ENCODE measurements at regions not wholly inside any gene's neighbourhood (a gene's known extent, or its start where the extent isn't known, plus 50 kb on each side); places are given as distances from the start of the nearest gene placed in this dataset.

GRCh38 chr7:65254061-65254460 is 119.6 kb upstream of the ZNF92 start:
- BruUV-seq (replicated peaks): no TSS peak
- Histone ChIP-seq H4K20me1 (ENCODE audit: low read length) (no peaks in the 10 kb centered on the region), H3F3A (ENCODE audit: low read length, unreplicated experiment) (no peaks in the 10 kb centered on the region), H3K4me1 (ENCODE audit: insufficient read depth, low read length) (no peaks in the 10 kb centered on the region), H3K4me3 (ENCODE audit: low read length) (no peak overlapping the region), H3K36me3 (ENCODE audit: low read depth, low read length) (no peaks in the 10 kb centered on the region), H3K9me3 (ENCODE audit: low read length) (no peaks in the 10 kb centered on the region), H3K27me3 (ENCODE audit: low read length) (no peaks in the 10 kb centered on the region), H3K27ac (ENCODE audit: low read length) (no peak overlapping the region), H3K79me2 (ENCODE audit: low read length) (no peaks in the 10 kb centered on the region), H3K9ac (ENCODE audit: low read length) (no peak overlapping the region), H3K9me2 (replicated peaks; ENCODE audit: low read length) (no peaks in the 10 kb centered on the region), H2AFZ (ENCODE audit: low read length) (no peak overlapping the region), H3K4me2 (ENCODE audit: low read length) (no peak overlapping the region)
- no peak for TF ChIP-seq EZH2phosphoT487 (IDR thresholded peaks at IDR 0.05; ENCODE audit: borderline replicate concordance, low read length)
- no peak for TF ChIP-seq CTCF (conservative IDR thresholded peaks at IDR 0.05; ENCODE audit: low read depth, low read length)
- no peak for TF ChIP-seq EZH2 (IDR thresholded peaks at IDR 0.05; ENCODE audit: low read length, unreplicated experiment)
- ATAC-seq (no peak), DNase-seq (no peak)
- intact Hi-C loops (cut with micrococcal nuclease): no loop called here
- ChIA-PET POLR2A (ENCODE audit: unreplicated experiment) (no interaction called here), CTCF (no interaction called here)

DNA sequence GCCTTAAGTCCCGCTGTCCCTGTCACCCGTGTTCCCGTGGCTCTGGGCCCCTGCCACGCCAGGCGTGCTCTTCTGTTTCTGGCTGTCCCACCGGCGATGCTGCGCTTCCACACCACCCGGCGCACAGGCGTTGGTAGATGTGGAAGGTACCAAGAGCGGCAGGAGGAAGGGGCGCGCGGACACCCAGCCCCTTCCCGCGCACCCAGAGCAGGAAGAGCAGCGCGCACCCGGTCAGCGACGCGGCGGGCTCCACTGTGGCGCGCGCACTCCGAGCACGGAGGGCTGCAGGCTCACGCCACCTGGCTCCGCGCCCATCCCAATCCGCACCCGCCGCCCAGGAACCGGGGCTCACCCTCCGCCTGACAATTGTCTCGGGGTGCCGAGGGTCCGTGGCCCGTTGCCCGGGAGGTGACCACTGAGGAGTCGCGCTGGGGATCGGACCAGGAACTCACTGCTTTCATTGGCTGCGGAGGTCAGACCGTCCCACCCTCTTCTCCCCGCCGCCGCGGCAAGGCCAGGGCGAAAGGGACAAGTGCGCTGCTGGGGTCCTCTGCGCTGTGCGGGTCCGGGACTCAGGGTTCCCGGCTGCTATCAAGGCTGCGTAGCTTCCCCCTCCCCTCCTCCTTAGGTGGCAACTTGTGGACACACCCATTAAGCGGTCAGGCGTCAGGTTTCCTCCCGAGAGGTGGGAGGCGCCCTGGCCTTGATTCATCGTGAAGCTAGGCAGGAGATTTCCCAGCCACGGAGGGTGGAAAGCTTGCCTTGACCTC is 121.6 kb upstream of the ZNF92 start:
- CTCF ChIA-PET: no interaction called here

More for the DNA sequence above, 121.6 kb upstream of the ZNF92 start:
- POLR2A ChIA-PET (ENCODE audit: unreplicated experiment): no interaction called here
- no TSS peak for BruUV-seq (replicated peaks)
- no peak for TF ChIP-seq EZH2phosphoT487 (IDR thresholded peaks at IDR 0.05; ENCODE audit: borderline replicate concordance, low read length)
- no peak for TF ChIP-seq CTCF (conservative IDR thresholded peaks at IDR 0.05; ENCODE audit: low read depth, low read length)
- TF ChIP-seq EZH2 (IDR thresholded peaks at IDR 0.05; ENCODE audit: low read length, unreplicated experiment): no peak
- DNase-seq: peak; percentile 60
- H2AFZ ChIP-seq (ENCODE audit: low read length): peak overlapping the region; percentile 90
- intact Hi-C loops (cut with micrococcal nuclease): no loop called here
- H3K9me3 ChIP-seq (ENCODE audit: low read length): no peaks in the 10 kb centered on the region
- H3F3A ChIP-seq (ENCODE audit: low read length, unreplicated experiment): no peaks in the 10 kb centered on the region
- no peaks in the 10 kb centered on the region for H3K79me2 ChIP-seq (ENCODE audit: low read length)
- no peaks in the 10 kb centered on the region for H3K9me2 ChIP-seq (replicated peaks; ENCODE audit: low read length)
- no peaks in the 10 kb centered on the region for H3K27me3 ChIP-seq (ENCODE audit: low read length)
- peak; percentile 84 for ATAC-seq
- peak overlapping the region; percentile 30 for H3K9ac ChIP-seq (ENCODE audit: low read length)
- H3K36me3 ChIP-seq (ENCODE audit: low read depth, low read length): no peaks in the 10 kb centered on the region
- H3K4me3 ChIP-seq (ENCODE audit: low read length): peak overlapping the region; percentile 85
- H3K4me2 ChIP-seq (ENCODE audit: low read length): peak overlapping the region; percentile 94
- no peaks in the 10 kb centered on the region for H4K20me1 ChIP-seq (ENCODE audit: low read length)
- no peaks in the 10 kb centered on the region for H3K4me1 ChIP-seq (ENCODE audit: insufficient read depth, low read length)
- no peak overlapping the region for H3K27ac ChIP-seq (ENCODE audit: low read length)
